RCC 7860 (cell line): ENCODE measurements at regions not wholly inside any gene's neighbourhood (a gene's known extent, or its start where the extent isn't known, plus 50 kb on each side); places are given as distances from the start of the nearest gene placed in this dataset.

Experiments
- DNase-seq: peaks from one replicate; pipeline ENCODE4 v3.0.0-alpha.2; 2015; ENCODE audit warnings: low spot score
- FAIRE-seq: peaks from 2 replicates; lab custom pipeline; 2012; peaks lifted over from hg19 to GRCh38; lab: Jason Lieb, UNC

GRCh38 chr18:67072791-67073190, 443.7 kb downstream of the DSEL start:
- FAIRE-seq (no peak), DNase-seq (no peak)

- FAIRE-seq (no peak), DNase-seq (no peak)
These were observed 447.9 kb downstream of the DSEL start for GRCh38 chr18:67068608-67069007.

- no peak for DNase-seq
- FAIRE-seq: no peak
These were observed 443.4 kb upstream of the CDH19 start for GRCh38 chr18:67047334-67047733.

GRCh38 chr18:67043276-67043675, 439.4 kb upstream of the CDH19 start:
- DNase-seq (no peak), FAIRE-seq (no peak)

- no peak for FAIRE-seq
- no peak for DNase-seq
These were observed 437.4 kb upstream of the CDH19 start for GRCh38 chr18:67041334-67041733.

- FAIRE-seq: no peak
- DNase-seq: no peak
These were observed 431.1 kb upstream of the CDH19 start for GRCh38 chr18:67035026-67035425.

- FAIRE-seq (no peak), DNase-seq (no peak)
These were observed 419.2 kb upstream of the CDH19 start for GRCh38 chr18:67023059-67023458.

DNA sequence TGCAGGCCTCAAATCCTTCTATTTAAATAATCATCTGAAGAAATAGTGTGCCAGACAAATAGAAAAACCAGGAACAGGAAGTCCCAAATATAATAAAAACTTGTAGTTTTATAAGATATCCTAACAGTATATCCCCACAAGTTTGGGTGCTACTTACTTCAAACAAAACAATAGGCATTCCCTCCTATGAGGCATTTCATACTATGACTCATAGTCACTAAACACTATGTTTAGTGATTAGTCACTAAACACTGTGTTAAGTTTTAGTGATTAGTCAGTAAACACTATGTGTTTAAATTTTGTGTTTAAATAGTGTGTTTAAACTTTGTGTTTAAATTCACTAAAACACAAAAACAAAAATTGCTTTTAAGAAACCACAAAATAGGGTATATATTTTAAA, 407.0 kb upstream of the CDH19 start:
- no peak for FAIRE-seq
- no peak for DNase-seq

DNA sequence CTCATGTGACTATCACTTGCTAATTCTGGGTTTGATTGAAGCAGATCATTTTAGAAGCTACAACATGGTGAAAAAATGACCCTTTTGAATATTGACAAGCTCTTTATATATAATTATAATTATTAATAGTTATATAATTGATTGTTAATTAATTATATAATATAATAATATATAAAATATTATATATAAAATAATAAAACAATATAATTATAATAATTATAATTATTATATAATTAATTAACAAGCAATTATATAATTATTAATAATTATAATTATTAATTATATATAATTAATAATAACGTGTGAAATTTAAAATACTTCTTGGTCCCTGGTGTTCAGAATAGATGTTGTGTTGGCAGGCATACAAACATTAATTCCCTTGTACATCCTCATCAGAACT, 404.1 kb upstream of the CDH19 start:
- DNase-seq (no peak), FAIRE-seq (peak; percentile 83)

DNA sequence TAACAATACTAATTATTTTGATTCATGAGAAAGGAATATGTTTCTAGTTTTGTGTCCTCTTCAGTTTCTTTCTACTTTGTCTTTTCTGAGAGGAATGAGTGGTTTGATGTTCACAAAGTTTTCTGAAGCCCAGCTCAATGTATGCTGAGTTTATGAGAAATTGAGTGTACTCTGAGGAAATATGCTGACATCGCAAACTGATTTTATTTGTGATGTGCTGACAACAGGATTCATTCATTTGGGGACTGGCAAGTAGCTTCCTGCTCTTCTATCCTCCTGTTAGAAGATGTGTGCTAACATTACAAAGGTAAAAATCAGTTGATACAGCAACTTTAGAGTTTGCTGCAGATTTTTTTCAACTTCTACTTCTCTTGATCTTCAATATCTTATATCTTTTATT, 403.2 kb upstream of the CDH19 start:
- no peak for FAIRE-seq

GRCh38 chr18:67001052-67001451, 397.2 kb upstream of the CDH19 start:
- DNase-seq: no peak
- no peak for FAIRE-seq

More for the DNA sequence above, 403.2 kb upstream of the CDH19 start:
- no peak for DNase-seq

DNA sequence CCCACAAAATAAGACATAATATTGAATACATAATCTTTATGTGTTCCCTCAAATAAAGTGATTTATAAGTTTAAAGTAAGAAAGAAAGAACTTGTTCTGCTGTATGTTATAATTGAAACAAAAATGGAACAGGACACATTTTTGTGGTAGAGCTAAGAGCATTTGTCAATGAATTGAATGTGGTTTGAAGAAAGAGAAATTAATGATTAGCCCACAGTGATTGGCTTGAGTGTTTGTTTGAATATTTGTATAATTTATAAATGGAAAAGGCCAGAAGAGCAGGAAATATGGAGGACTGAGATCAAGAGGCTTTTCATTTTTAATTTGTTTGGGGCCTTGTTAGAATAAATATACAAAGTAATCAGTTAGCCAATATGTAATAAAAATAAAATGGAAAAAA, 395.1 kb upstream of the CDH19 start:
- DNase-seq (no peak), FAIRE-seq (no peak)

DNA sequence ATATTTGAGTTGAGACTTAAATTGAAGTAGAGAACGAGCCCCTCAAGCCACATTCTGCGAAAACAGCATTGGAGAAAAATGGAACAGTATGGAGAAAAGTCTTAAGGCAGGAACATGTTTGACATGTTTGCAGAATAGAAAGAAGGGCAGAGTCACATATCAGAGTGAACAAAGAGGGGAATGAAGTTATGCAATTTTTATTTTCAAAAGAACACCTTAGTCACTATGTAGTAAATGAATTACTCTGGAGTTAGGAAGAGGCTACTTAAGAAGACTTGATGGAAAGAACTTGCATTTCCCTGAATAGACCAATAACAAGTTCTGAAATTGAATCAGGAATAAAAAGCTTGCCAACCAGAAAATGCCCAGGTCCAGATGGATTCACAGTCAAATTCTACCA, 391.4 kb upstream of the CDH19 start:
- FAIRE-seq: no peak

DNA sequence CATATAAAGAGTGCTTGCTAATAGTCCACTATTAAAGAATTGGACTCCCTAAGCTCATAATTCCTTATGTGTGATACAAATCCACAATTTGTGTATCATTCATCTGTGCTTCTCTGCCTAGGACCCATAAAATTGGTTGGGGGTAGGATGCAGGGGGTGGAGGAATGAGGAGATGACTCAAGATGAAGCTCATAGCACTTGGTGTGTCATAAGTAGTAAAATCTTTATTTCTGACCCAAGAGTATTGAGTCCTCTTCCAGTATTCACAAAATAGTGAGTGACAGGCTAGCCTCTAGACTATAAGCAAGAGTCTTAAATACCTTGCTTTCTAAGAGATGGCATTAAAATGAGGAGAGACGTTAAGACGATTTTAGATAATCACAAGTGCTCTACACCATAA, 390.9 kb upstream of the CDH19 start:
- no peak for FAIRE-seq
- no peak for DNase-seq

More for the DNA sequence above, 391.4 kb upstream of the CDH19 start:
- no peak for DNase-seq

DNA sequence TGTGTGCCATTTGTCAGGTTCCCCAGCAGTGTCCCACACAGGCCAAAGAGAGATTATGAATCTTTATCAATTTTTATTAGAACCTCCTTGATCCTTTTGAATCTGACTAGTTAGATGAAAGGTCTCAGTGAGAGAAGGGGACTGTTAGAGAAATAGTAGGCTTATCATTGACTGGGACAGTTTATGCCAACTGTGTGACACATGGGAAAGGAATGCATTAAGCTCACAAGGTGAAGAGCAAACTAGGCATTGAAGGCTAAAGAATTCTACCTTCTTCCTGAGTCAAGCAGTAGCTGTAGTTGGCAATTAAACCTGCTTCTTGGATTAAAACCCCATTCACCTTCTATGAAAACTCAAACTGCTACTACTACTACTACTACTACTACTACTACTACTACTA, 389.6 kb upstream of the CDH19 start:
- DNase-seq: peak; percentile 36
- FAIRE-seq: no peak

DNA sequence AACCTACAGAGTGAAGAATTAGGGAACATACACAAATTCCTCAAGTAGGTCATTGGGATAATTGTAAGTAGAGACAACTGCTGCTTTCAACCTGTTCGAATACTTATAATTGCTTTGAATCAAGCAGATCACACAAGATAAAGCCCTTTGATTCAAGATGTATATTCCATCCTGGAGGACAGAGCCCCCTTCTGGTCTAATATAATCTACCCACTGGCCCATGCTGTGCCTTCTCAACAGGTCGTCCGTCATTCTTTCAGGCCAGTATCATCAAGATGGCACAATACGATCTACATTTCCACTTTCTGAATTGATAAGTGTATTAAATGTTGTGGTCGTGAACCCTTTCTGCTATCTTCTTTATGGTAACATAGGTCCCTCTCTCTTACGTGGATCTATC, 387.0 kb upstream of the CDH19 start:
- no peak for FAIRE-seq

DNA sequence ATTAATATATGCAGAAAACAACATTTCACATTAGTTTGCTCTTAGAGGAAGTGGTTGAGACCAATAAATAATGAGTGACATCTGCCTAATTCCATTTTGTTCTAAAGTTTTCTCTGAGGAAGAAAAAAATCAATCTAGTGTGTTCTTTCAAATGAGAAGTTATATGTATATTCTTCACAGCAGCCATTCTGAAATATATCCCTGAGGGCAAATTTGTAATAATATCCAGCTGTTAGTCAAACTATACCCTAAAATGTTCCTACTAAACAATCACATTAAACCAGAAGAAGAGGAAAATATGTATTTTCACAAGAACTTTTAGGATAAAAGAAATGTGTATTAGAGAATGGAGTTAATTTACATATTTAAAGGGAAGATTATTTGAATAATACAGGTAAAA, 375.1 kb upstream of the CDH19 start:
- no peak for FAIRE-seq
- no peak for DNase-seq

More for the DNA sequence above, 387.0 kb upstream of the CDH19 start:
- DNase-seq: no peak

DNA sequence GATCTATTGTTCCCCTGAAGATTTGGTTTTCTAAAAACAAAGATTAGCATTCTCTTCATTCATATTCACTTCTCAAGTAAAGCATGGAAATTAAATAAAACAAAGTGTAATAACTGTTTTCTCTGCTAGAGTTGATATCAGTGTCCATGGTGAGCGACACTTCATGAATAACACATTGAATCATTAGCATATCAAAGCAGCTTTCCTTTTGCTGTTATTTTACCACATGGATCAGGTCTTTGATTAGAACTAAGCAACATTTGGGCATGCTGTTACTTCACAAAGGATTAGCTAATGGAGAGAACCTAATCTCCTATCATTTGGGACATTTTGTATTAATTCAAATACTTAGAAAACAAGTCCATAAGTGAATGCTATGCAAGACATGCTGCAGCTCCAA, 368.8 kb upstream of the CDH19 start:
- no peak for FAIRE-seq
- no peak for DNase-seq

DNA sequence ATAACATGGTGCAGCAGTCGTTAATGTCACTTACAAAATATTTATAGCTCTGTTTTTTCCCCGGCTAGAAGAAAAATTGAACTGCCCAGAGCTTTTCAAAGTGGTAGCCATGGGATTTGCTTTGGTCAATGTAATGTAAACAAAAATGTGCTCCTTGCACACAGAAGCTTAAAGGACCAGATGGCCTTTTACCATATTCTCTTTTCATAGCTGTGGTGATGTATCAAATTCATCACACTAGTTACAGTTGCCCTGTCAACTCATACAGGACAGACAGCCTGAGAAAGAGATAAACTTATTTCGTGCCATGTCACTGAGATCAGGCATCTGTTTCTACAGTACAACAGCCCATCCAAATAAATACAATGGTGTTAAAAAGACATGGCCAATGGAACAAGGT, 368.1 kb upstream of the CDH19 start:
- DNase-seq (no peak), FAIRE-seq (no peak)

GRCh38 chr18:66966171-66966570, 362.3 kb upstream of the CDH19 start:
- FAIRE-seq (no peak), DNase-seq (no peak)

- DNase-seq: no peak
- no peak for FAIRE-seq
These were observed 354.4 kb upstream of the CDH19 start for GRCh38 chr18:66958309-66958708.

DNA sequence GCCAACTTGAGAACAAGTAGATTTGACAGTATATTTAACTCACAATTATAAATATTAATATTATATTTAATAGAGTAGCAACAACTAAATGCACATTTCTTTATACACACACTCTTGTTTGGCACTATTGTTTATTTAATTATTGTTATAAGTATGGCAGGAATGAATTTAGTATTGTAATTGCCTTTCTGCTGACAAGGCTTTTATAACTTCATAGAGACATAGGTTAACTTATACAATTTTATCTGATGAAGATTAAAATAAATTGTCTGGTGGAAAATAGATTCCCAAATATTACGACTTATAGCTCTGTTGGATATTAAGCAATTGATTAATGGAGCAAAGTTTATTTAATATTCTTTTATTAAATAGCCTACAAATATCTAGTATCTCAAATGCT, 347.9 kb upstream of the CDH19 start:
- DNase-seq (no peak), FAIRE-seq (no peak)

- no peak for FAIRE-seq
- DNase-seq: no peak
These were observed 345.5 kb upstream of the CDH19 start for GRCh38 chr18:66949419-66949818.

DNA sequence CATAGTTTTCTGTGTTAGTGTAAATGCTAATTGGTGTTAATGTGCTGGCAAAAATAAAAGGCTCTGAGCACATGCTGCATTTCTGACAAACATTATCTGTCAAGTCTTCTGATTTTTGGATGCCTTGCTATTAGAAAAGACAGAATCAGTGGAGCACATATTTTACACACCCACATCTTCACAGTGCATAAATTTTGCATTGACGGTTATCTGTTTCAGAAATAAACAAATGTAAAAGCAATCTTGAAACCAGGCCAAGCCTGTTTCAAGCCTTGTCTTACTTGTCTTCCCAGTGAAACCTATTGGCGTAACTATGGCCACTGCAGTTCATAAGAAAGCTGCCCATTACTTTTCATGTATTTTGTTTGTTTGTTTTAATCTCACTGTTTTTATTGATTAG, 333.7 kb upstream of the CDH19 start:
- DNase-seq (no peak), FAIRE-seq (no peak)
